CD4-positive, alpha-beta T cell (primary cell): ENCODE measurements at regions not wholly inside any gene's neighbourhood (a gene's known extent, or its start where the extent isn't known, plus 50 kb on each side); places are given as distances from the start of the nearest gene placed in this dataset.

Source experiments
- ATAC-seq: fragments of 200-7000 bp; cut with Tn5 transposase; one replicate; pipeline ENCODE4 v1.10.0; 2022; ENCODE audit warnings: mild to moderate bottlenecking; ENCODE audit not compliant: poor library complexity
- CTCF ChIA-PET: fragments of 350-600 bp; sonication (Branson Sonifier 250); formaldehyde crosslinking; loops from one replicate; lab custom pipeline; 2021; ENCODE audit warnings: antibody characterized with exemption, inconsistent platforms; lab: Charles Lee
- POLR2A ChIA-PET: fragments of 350-600 bp; sonication (Branson Sonifier 250); formaldehyde crosslinking; loops from one replicate; lab custom pipeline; 2021; ENCODE audit warnings: antibody characterized with exemption, inconsistent platforms; lab: Charles Lee
- DNase-seq, 14 experiments: peaks; one replicate each; pipeline ENCODE4 v3.0.0-alpha.2; 2013 to 2020; ENCODE audit warnings: mixed read lengths in 2 of 14
- H3K27ac ChIP-seq, 2 donors: one replicate each; pipeline versions ENCODE4 v1.5.1 to v1.7.0; 2013; ENCODE audit warnings: low read length in 2 of 2, low read depth in 1 of 2, mild to moderate bottlenecking in 1 of 2
- H3K27me3 ChIP-seq, 2 experiments: 1 replicate in 1 of 2; 2 replicates in 1 of 2; pipeline versions ENCODE4 v1.6.1 to v1.7.0; 2013; ENCODE audit warnings: low read length in 2 of 2, control low read depth in 1 of 2, mild to moderate bottlenecking in 1 of 2, moderate library complexity in 1 of 2; ENCODE audit not compliant: insufficient read depth in 2 of 2, control insufficient read depth in 1 of 2
- H3K36me3 ChIP-seq: one replicate; pipeline ENCODE4 v1.6.1; 2013; ENCODE audit warnings: low read length, control low read depth; ENCODE audit not compliant: insufficient read depth
- H3K4me1 ChIP-seq: one replicate; pipeline ENCODE4 v1.6.1; 2013; ENCODE audit warnings: low read length, control low read depth; ENCODE audit not compliant: insufficient read depth
- H3K4me3 ChIP-seq: one replicate; pipeline ENCODE4 v1.5.1; 2013; ENCODE audit warnings: mild to moderate bottlenecking, low read length, moderate library complexity
- H3K9me3 ChIP-seq, 2 experiments: 1 replicate in 1 of 2; 2 replicates in 1 of 2; pipeline versions ENCODE4 v1.6.1 to v1.7.0; 2013; ENCODE audit warnings: low read length in 2 of 2, mild to moderate bottlenecking in 2 of 2, control low read depth in 1 of 2, moderate library complexity in 1 of 2; ENCODE audit not compliant: control insufficient read depth in 1 of 2, insufficient read depth in 1 of 2
- H3K27ac Mint-ChIP-seq: one replicate; pipeline ENCODE4 v1.8.0; 2020; ENCODE audit warnings: mixed read lengths
- H3K27me3 Mint-ChIP-seq: one replicate; pipeline ENCODE4 v1.8.0; 2021; ENCODE audit warnings: mixed read lengths
- H3K36me3 Mint-ChIP-seq: one replicate; pipeline ENCODE4 v1.8.0; 2021; ENCODE audit warnings: low read depth, mixed read lengths
- H3K4me1 Mint-ChIP-seq: one replicate; pipeline ENCODE4 v1.8.0; 2021; ENCODE audit warnings: low read depth, mixed read lengths
- H3K4me3 Mint-ChIP-seq: one replicate; pipeline ENCODE4 v1.8.0; 2020; ENCODE audit warnings: mild to moderate bottlenecking, mixed read lengths
- H3K9me3 Mint-ChIP-seq: one replicate; pipeline ENCODE4 v1.8.0; 2020; ENCODE audit warnings: mixed read lengths
- CTCF ChIP-seq: fragments of 200-600 bp; IDR thresholded peaks from one replicate; pipeline ENCODE4 v1.8.0; 2022; ENCODE audit warnings: antibody characterized with exemption, mild to moderate bottlenecking
- intact Hi-C, 2 experiments: fragments of 100-400 bp; cut with DNase I in 1 of 2; cut with micrococcal nuclease in 1 of 2; formaldehyde crosslinking; loops; one replicate each; pipeline versions ENCODE4 v1.15.1 to v1.9.0; 2023 to 2025; cut with DNase I, micrococcal nuclease

- no peaks in the 10 kb centered on the region for H3K9me3 ChIP-seq
- Mint-ChIP-seq H3K4me1 (no peaks in the 10 kb centered on the region), H3K27me3 (no peaks in the 10 kb centered on the region), H3K36me3 (no peaks in the 10 kb centered on the region), H3K9me3 (peaks cover 6% of the 10 kb centered on the region), H3K4me3 (no peak overlapping the region), H3K27ac (no peak overlapping the region)
- DNase-seq (no peak), ATAC-seq (no peak)
- ChIA-PET POLR2A (no interaction called here), CTCF (no interaction called here)
- intact Hi-C loops = no loop called here
- TF ChIP-seq CTCF = no peak
- H3K36me3 ChIP-seq = no peaks in the 10 kb centered on the region
- no peaks in the 10 kb centered on the region for H3K27me3 ChIP-seq
- no peak overlapping the region for H3K4me3 ChIP-seq
- H3K4me1 ChIP-seq = no peaks in the 10 kb centered on the region
- H3K27ac ChIP-seq = no peak overlapping the region
Measured at GRCh38 chr14:40899435-40899834, 707.2 kb upstream of the LRFN5 start.

GRCh38 chr14:40894846-40895245, 711.8 kb upstream of the LRFN5 start:
- DNase-seq (no peak), ATAC-seq (no peak)
- intact Hi-C loops = no loop called here
- H3K27ac ChIP-seq = no peak overlapping the region
- Mint-ChIP-seq H3K4me1 (no peaks in the 10 kb centered on the region), H3K27me3 (no peaks in the 10 kb centered on the region), H3K9me3 (peaks cover 6% of the 10 kb centered on the region), H3K4me3 (no peak overlapping the region), H3K27ac (no peak overlapping the region), H3K36me3 (no peaks in the 10 kb centered on the region)
- H3K36me3 ChIP-seq = no peaks in the 10 kb centered on the region
- no peak for TF ChIP-seq CTCF
- H3K4me3 ChIP-seq = no peak overlapping the region
- no peaks in the 10 kb centered on the region for H3K9me3 ChIP-seq
- H3K4me1 ChIP-seq = no peaks in the 10 kb centered on the region
- ChIA-PET POLR2A (no interaction called here), CTCF (no interaction called here)
- no peaks in the 10 kb centered on the region for H3K27me3 ChIP-seq

GRCh38 chr14:40889126-40889525, 717.5 kb upstream of the LRFN5 start:
- Mint-ChIP-seq H3K36me3 (no peaks in the 10 kb centered on the region), H3K27ac (no peak overlapping the region), H3K9me3 (no peaks in the 10 kb centered on the region), H3K4me1 (no peaks in the 10 kb centered on the region), H3K27me3 (no peaks in the 10 kb centered on the region), H3K4me3 (no peak overlapping the region)
- ChIA-PET POLR2A (no interaction called here), CTCF (no interaction called here)
- no peak for DNase-seq
- intact Hi-C loops = no loop called here
- no peak for ATAC-seq
- H3K4me1 ChIP-seq = no peaks in the 10 kb centered on the region
- no peaks in the 10 kb centered on the region for H3K9me3 ChIP-seq
- no peaks in the 10 kb centered on the region for H3K27me3 ChIP-seq
- H3K27ac ChIP-seq = no peak overlapping the region
- no peak for TF ChIP-seq CTCF
- no peaks in the 10 kb centered on the region for H3K36me3 ChIP-seq
- no peak overlapping the region for H3K4me3 ChIP-seq
